Tibial nerve (tissue), 4 donors: ENCODE measurements at regions not wholly inside any gene's neighbourhood (a gene's known extent, or its start where the extent isn't known, plus 50 kb on each side); places are given as distances from the start of the nearest gene placed in this dataset.

ENCODE experiments used
- CTCF ChIP-seq, 5 experiments: fragments of 200-600 bp in 3 of 5; fragments of 450-650 bp in 2 of 5; sonication (generic) in 3 of 5; IDR thresholded peaks; one replicate each; pipeline ENCODE4 v1.5.1; 2016 to 2019; ENCODE audit warnings: antibody characterized with exemption in 5 of 5, mild to moderate bottlenecking in 3 of 5, moderate library complexity in 2 of 5
- EP300 ChIP-seq, 2 donors: sonication (generic); formaldehyde crosslinking; IDR thresholded peaks; one replicate each; pipeline ENCODE4 v1.6.1; 2017; ENCODE audit warnings: antibody characterized with exemption in 2 of 2, mild to moderate bottlenecking in 1 of 2

- TF ChIP-seq EP300 (IDR thresholded peaks at IDR 0.05) (no peak), CTCF (IDR thresholded peaks at IDR 0.05) (no peak)
Measured at GRCh38 chr4:178205826-178206225, 763.6 kb upstream of the AGA start.
